Smooth muscle cell (in vitro differentiated cells): ENCODE measurements at regions not wholly inside any gene's neighbourhood (a gene's known extent, or its start where the extent isn't known, plus 50 kb on each side); places are given as distances from the start of the nearest gene placed in this dataset.
"Not testable (repeated sequence)": the region's sequence is repeated elsewhere in the genome, so short reads cannot be mapped to it uniquely, and the experiment has no call there.

Experiments
- DNase-seq: peaks from one replicate; lab custom pipeline; 2025; ENCODE audit not compliant: unreplicated experiment; lab: John Stamatoyannopoulos, UW
- H2AFZ ChIP-seq: fragments of 200-600 bp; sonication (generic); 2 replicates; pipeline ENCODE4 v1.6.0; 2016; ENCODE audit warnings: antibody characterized with exemption, low read depth, mild to moderate bottlenecking
- H3F3A ChIP-seq: fragments of 200-600 bp; sonication (generic); 2 replicates; pipeline ENCODE4 v1.6.0; 2017; ENCODE audit warnings: antibody characterized with exemption, low read depth
- H3K27ac ChIP-seq: fragments of 200-600 bp; sonication (generic); 2 replicates; pipeline ENCODE4 v1.5.1; 2016; ENCODE audit warnings: low read depth, mild to moderate bottlenecking
- H3K27me3 ChIP-seq: fragments of 200-600 bp; sonication (generic); 2 replicates; pipeline ENCODE4 v1.6.1; 2016; ENCODE audit warnings: low read depth, mild to moderate bottlenecking
- H3K36me3 ChIP-seq: fragments of 200-600 bp; sonication (generic); 2 replicates; pipeline ENCODE4 v1.5.1; 2016; ENCODE audit warnings: low read depth
- H3K4me1 ChIP-seq: fragments of 200-600 bp; sonication (generic); 2 replicates; pipeline ENCODE4 v1.5.1; 2016; ENCODE audit warnings: low read depth
- H3K4me2 ChIP-seq: fragments of 200-600 bp; sonication (generic); 2 replicates; pipeline ENCODE4 v1.6.0; 2016; ENCODE audit warnings: mild to moderate bottlenecking
- H3K4me3 ChIP-seq: fragments of 200-600 bp; sonication (generic); 2 replicates; pipeline ENCODE4 v1.5.1; 2016; ENCODE audit warnings: mild to moderate bottlenecking
- H3K79me2 ChIP-seq: fragments of 200-600 bp; sonication (generic); 2 replicates; pipeline ENCODE4 v1.6.0; 2016; ENCODE audit warnings: low read depth, mild to moderate bottlenecking
- H3K9ac ChIP-seq: fragments of 200-600 bp; sonication (generic); 2 replicates; pipeline ENCODE4 v1.6.0; 2016; ENCODE audit warnings: low read depth
- H3K9me3 ChIP-seq: fragments of 200-600 bp; sonication (generic); replicated peaks from 2 replicates; pipeline ENCODE4 v1.5.1; 2016; ENCODE audit warnings: low read depth
- H4K20me1 ChIP-seq: fragments of 200-600 bp; sonication (generic); 2 replicates; pipeline ENCODE4 v1.6.0; 2016; ENCODE audit warnings: low read depth
- CTCF ChIP-seq: fragments of 200-600 bp; sonication (generic); IDR thresholded peaks from 2 replicates; pipeline ENCODE4 v1.5.1; 2017; ENCODE audit warnings: borderline replicate concordance, mild to moderate bottlenecking, antibody characterized with exemption; ENCODE audit not compliant: insufficient read depth, poor library complexity, severe bottlenecking
- WGBS: methylation state at CpG from one replicate; pipeline ENCODE4 v1.1.7; 2016; ENCODE audit warnings: low lambda C conversion rate; 5-methylcytosine and 5-hydroxymethylcytosine counted together

DNA sequence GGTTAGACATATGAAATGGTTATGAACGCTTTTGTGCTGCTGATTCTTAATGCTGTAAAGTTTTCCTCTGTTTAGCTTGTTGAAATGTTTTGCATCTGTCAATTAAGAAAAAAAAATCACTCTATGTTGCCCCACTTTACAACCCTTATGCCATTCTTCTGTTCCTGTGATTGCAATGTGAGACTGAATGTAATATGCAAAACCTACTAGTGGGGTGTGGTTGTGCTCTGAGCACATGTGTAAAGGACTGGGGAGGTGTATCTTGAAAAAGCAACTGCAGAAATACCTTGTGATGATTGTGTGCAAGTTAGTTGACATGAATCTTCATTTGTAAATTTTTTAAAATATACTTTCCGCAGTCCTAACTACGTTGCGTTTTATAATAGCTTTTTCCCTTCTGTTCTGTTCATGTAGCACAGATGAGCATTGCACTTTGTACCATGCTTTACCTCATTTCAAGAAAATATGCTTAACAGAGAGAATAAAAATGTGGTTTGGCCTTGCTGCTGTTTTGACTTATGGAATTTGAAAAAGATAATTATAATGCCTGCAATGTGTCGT is 357.0 kb upstream of the PIK3R1 start:
- Histone ChIP-seq H4K20me1 (no peaks in the 10 kb centered on the region), H3K27me3 (no peaks in the 10 kb centered on the region), H3K4me3 (no peak overlapping the region), H2AFZ (no peak overlapping the region), H3F3A (no peaks in the 10 kb centered on the region), H3K4me2 (no peak overlapping the region), H3K4me1 (no peaks in the 10 kb centered on the region), H3K27ac (no peak overlapping the region), H3K9ac (no peak overlapping the region), H3K36me3 (no peaks in the 10 kb centered on the region), H3K79me2 (no peaks in the 10 kb centered on the region), H3K9me3 (no peaks in the 10 kb centered on the region)
- 91% methylated on average over 5 of the region's 5 CpGs for WGBS
- TF ChIP-seq CTCF = no peak
- no peak for DNase-seq

DNA sequence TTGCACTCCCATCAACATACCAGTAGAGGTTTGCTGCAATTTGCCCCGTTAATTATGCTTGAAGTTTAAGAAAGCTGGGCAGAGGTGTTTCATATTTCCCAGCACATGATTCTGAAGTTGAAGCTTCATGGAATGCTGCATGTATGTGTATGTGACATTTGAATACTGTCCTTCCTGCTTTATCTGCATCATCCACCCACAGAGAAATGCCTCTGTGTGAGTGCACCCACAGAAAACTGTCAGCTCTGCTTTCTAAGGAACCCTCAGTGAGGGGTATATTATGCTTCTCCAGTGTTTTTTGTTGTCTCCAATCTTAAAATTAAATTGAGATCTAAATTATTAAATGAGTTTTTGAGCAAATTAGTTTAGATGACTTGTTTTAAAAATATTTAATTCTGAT is 358.1 kb upstream of the PIK3R1 start:
- Histone ChIP-seq H2AFZ (no peak overlapping the region), H3K27ac (no peak overlapping the region), H4K20me1 (no peaks in the 10 kb centered on the region), H3F3A (no peaks in the 10 kb centered on the region), H3K4me2 (no peak overlapping the region), H3K36me3 (no peaks in the 10 kb centered on the region), H3K79me2 (no peaks in the 10 kb centered on the region), H3K9me3 (no peaks in the 10 kb centered on the region), H3K4me1 (no peaks in the 10 kb centered on the region), H3K9ac (no peak overlapping the region), H3K4me3 (no peak overlapping the region), H3K27me3 (no peaks in the 10 kb centered on the region)
- no peak for TF ChIP-seq CTCF
- WGBS = 62% methylated on average over 1 of the region's 1 CpG
- DNase-seq = no peak

DNA sequence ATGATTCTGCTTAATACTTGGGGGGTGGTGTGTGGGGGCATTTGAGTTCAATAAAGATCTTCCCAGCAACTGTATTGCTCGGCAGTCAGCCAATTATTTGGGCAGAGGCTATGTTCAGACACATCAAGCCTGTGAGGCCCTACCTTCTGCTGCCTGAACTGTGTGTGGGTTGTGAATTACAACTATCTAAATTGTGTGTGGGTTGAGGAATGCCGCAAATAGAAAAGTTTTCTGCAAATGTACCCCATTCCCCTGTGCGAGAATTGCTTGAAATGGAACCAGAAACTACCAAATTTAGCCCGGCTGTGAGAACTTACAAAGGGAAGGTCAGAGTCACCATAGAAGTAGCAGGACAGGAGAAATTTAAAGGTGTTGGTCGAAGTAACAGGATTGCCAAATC is 360.0 kb upstream of the PIK3R1 start:
- TF ChIP-seq CTCF = no peak
- no peaks in the 10 kb centered on the region for H3F3A ChIP-seq

DNA sequence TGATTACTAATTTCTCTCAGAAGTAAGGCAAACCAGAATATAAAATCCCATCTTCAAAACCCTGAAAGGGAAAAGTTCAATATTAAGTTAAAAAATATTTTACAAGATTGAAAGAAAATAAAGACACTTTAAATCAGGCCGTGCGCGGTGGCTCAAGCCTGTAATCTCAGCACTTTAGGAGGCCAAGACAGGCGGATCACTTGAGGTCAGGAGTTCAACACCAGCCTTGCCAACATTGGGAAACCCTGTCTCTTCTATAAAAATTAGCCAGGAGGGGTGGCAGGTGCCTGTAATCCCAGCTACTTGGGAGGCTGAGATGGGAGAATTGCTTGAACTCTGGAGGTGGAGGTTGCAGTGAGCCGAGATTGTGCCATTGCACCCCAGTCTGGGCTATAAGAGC is 364.6 kb upstream of the PIK3R1 start:
- WGBS = 95% methylated on average over 5 of the region's 5 CpGs
- H3K4me1 ChIP-seq, H3K36me3 ChIP-seq, H3K4me2 ChIP-seq, DNase-seq, H3K27ac ChIP-seq, H2AFZ ChIP-seq, H4K20me1 ChIP-seq, H3K27me3 ChIP-seq, H3K4me3 ChIP-seq, H3K9ac ChIP-seq, H3K9me3 ChIP-seq, H3F3A ChIP-seq, H3K79me2 ChIP-seq: not testable (repeated sequence)

More for the DNA sequence above, 360.0 kb upstream of the PIK3R1 start:
- Histone ChIP-seq H3K27ac (no peak overlapping the region), H4K20me1 (no peaks in the 10 kb centered on the region), H3K79me2 (no peaks in the 10 kb centered on the region), H3K9me3 (no peaks in the 10 kb centered on the region), H3K4me1 (no peaks in the 10 kb centered on the region), H3K9ac (no peak overlapping the region), H3K27me3 (no peaks in the 10 kb centered on the region), H2AFZ (no peak overlapping the region), H3K4me3 (no peak overlapping the region), H3K36me3 (no peaks in the 10 kb centered on the region), H3K4me2 (no peak overlapping the region)
- 64% methylated on average over 5 of the region's 5 CpGs for WGBS
- DNase-seq = no peak
